GM18951 (cell line): ENCODE measurements at regions not wholly inside any gene's neighbourhood (a gene's known extent, or its start where the extent isn't known, plus 50 kb on each side); places are given as distances from the start of the nearest gene placed in this dataset.
"Not testable (repeated sequence)": the region's sequence is repeated elsewhere in the genome, so short reads cannot be mapped to it uniquely, and the experiment has no call there.

Source experiments
- POLR2A ChIP-seq: IDR thresholded peaks from 4 replicates; pipeline ENCODE4 v1.6.1; 2011; ENCODE audit warnings: mild to moderate bottlenecking; ENCODE audit not compliant: insufficient read length, insufficient read depth; ENCODE audit errors: extremely low read depth
- in situ Hi-C: fragments of 300-500 bp; cut with MboI; formaldehyde crosslinking; loops from one replicate; pipeline ENCODE4 v1.12.0; 2022; ENCODE audit warnings: low sequenced_read_pairs, mixed read lengths, inconsistent platforms; ENCODE audit not compliant: unreplicated experiment

GRCh38 chr14:100416921-100417860, 94.1 kb downstream of the SLC25A47 start:
- in situ Hi-C loops = no loop called here

DNA sequence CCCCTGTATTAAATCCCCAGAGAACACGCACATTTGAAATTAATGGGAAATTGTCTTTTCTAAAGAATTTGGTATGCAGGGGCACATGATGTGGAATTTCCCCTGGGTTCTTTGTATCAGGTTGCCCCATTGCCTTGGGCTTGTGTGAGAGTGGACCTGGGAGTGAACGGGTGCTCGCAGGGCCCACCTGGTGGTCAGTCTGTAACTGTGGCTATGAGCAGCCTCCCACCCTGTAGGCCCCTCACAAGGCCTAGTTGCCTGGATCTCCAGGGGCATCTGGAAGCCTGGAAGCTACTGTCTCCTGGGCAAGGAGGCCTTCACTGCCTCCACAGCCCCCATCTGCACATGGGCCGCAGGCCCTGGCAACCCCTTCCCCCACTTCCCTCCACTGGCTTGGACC, 96.7 kb downstream of the SLC25A47 start:
- no peak for TF ChIP-seq POLR2A
- in situ Hi-C loops = no loop called here

More at GRCh38 chr14:100416921-100417860, 94.1 kb downstream of the SLC25A47 start:
- TF ChIP-seq POLR2A = no peak

DNA sequence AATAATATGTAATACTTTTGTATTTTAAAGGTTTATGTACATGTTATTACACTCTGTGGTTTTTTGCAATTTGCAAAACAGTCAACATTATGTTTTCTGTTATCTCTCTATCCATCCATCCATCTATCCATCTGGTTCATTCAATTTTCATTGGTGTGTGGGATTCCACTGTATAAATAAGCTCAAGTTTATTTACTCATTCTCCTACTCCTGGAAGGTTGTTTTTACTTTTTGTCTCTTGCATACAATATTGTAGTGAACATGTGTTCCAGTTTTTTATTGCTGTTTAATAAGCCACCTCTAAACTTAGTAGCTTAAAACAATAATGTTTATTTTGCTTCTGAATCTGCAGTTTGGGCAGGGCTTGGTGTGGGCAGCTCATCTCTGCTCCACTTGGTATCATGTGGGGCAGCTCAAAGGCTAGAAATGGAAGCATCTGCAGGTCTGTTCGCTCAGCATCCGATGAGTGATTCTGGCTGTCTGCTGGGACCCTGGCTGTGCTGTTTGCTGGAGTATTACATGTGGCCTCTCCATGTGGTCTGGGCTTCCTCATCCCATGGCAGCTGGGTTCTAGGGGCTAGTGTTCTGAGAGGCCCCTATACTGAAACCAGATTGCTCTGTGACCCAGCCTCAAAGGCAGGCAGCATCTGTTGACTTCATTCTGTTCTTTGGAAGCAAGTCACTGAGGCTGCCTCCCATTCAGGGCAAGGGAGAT, 98.8 kb downstream of the SLC25A47 start:
- in situ Hi-C loops = no loop called here
- TF ChIP-seq POLR2A = no peak

DNA sequence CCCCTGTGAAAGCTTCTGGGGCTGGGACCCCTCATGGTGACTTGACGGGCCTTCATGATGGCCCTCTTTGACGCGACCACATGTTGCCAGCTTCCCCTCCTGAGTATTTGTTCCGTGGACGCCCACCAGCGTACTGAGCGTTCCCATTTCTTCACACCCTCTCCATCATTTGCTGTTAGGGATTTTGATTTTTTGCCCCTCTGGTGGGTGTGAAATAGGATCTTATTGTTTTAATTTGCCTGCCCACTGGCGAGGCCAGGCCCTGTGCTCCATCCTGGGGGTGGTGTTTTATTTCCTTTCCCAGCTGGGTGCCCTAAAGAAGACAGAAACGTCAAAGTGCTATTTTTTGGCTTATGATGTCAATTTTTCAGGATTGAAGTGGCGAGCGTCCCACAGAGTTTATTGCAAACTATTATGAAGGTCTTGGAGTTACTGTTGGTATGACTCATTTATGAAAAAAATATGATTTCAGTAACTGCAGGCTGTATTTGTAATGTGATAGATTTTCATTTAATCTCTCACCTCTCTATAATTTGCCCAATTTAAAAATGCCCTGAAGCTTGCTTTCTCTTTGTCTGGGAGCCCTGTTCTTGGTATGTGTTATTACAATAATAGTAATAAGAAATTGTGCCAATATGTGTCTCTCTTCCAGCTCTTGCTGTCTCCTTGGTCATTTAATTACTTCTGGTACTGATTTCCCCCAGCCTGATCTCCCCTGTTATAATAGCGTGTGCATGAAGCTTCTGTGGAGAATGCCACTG, 99.6 kb downstream of the SLC25A47 start:
- in situ Hi-C loops = no loop called here
- no peak for TF ChIP-seq POLR2A

DNA sequence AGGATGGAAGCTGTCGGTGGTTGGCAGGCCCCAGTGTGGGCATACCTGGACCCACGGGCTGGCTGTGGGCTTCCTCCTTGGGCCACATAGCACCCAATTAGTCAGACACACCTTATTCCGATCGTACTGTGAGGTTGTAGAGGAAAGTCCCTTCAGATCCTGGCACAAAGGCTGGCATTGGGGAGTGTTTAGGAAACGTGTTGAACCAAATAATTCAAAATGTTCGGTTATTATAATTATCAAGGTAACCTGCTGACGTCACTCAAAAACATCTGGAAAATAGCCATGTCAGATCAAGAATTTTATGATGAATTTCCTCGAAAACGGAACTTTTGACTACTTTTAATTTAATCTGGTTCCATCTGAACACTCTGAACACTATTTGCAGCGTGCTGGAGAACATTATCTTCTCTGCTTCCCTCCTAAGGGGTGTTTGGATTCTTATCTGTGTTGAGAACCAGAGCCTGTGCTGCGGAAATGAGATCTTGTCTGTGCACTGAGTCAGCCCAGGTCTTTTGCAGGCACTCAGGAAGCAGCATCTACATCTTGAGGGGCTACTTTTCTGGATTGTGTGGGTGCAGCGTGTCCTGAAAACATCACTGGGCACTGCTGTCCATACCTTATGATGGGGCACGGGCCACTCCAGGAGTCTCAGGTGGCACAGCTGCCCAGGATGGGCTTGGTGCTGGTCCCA, 100.3 kb downstream of the SLC25A47 start:
- in situ Hi-C loops = no loop called here
- no peak for TF ChIP-seq POLR2A

DNA sequence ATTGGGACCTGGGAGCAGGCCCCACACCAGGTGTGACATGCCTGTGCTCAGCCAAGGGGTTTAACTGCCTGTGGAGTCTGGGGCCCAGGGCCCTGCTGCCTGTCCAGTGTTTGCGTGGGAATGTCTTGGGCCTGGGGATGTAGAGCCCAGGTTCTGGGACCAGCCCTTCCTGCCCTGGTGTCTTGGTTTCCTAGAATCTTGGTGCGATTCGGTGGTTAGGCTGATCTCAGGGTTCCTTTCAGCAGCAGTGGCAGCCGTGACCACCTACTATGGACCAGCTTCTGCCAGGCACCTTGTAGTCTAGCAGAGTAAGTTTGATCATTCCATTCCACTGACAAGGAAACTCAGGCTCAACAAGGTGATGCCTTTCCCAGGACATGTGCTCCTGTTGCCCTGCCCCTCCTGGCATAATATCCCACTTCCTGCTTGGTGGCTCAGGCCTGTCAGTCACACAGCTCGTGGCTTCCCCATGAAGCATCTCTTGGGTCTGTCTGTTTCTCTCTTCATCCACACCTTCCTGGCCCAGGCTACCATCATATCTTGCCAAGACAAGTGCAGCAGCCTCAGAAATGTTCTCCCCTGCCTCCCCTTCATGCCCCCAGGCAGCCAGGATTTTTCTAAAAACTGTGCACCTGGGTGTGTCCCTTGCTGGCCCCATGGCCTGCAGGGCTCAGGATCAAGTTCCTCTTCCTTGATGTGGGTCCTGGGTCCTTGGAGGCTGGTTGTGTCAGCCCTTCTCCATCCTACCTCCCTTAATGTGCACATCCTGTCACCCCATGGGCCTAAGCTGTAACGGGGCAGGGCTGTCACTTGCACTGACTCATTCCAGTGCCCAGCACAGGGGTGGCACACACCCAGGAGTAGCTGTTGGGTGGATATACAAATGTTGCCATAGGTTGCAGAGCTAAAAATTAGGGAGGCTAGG, 101.6 kb downstream of the SLC25A47 start:
- no peak for TF ChIP-seq POLR2A
- in situ Hi-C loops = no loop called here

DNA sequence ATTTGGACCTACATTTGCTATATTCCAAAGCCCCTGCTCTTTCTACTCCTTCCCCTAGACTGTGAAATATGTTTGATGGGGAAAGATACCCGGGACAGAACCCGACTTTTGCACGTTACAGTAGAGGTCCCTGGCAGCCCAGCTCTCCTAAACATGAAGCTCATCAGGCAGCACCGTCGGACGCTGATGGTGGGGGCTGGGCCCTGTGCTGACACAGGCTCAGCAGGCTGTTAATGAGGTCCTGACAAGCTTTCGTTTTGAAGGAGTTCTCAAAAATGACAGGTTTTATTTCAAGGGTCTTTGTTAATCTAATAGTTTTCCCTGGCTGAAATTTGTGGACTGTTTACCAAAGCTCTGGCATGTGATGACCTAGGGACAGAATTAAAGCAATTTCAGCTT, 102.3 kb downstream of the SLC25A47 start:
- TF ChIP-seq POLR2A = no peak
- in situ Hi-C loops = no loop called here

GRCh38 chr14:100426314-100426713, 103.2 kb downstream of the SLC25A47 start:
- no peak for TF ChIP-seq POLR2A
- in situ Hi-C loops = no loop called here

DNA sequence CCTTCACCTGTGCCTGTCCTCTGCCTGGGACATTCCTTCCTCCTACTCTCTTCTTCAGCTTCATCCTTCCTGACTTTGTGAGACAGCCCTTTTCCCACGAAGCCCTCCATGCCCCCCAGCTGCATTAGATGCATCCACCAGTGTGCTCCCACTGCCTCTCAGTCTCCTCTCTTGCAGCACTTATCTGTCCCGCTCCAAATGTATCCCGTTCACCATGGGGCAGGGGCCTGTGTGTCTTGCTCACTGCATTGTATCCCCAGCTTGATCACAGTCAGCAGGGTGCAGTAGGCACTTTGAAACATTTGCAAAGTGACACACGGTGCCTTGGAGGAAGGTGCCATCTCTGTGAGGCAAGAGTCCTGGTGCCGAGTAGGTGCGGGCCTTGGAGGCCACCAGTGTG, 104.0 kb downstream of the SLC25A47 start:
- no peak for TF ChIP-seq POLR2A
- in situ Hi-C loops = no loop called here

DNA sequence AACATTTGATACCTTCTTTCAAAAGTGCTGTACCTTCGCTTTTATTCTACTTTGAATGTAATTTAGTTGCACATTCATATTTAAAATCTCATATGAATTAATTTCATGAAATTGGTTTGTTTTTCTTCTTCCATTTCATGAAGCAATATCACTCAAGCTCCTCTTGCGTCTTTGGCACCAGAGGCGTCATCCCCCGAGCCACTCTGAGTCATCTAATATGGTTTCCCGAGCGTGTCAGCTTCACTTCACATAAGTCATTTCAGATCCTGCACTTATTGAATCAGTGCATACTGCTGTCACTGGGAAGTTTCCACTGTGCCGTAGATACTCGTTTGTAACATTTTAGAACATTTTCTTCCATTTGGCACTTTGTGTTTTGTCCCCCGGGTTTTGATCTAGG, 105.6 kb downstream of the SLC25A47 start:
- TF ChIP-seq POLR2A = no peak
- in situ Hi-C loops = no loop called here

DNA sequence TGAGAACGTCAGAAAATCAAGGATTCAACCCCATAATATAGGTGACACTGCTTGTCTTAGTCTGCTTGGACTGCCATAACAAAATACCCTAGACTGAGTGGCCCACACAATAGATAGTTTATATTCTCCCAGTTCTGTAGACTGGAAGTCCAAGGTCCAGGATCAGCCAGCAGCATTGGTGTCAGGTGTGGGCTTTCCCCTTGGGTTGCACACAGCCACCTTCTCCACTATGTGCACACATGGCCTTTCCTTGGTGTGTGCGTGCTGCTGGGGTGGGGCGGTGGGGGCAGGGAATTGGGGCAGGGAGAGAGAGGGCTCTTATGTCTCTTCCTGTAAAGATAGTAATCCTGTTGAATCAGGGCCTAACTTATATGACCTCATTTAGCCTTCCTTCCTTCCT, 106.4 kb downstream of the SLC25A47 start:
- in situ Hi-C loops = no loop called here
- no peak for TF ChIP-seq POLR2A

GRCh38 chr14:100430571-100430970, 107.4 kb downstream of the SLC25A47 start:
- no peak for TF ChIP-seq POLR2A
- in situ Hi-C loops = no loop called here

- in situ Hi-C loops = not testable (repeated sequence)
These were observed 108.3 kb downstream of the SLC25A47 start for GRCh38 chr14:100431461-100431860.
